IMR-90 (cell line): ENCODE measurements at regions not wholly inside any gene's neighbourhood (a gene's known extent, or its start where the extent isn't known, plus 50 kb on each side); places are given as distances from the start of the nearest gene placed in this dataset.

ENCODE experiments used
- ATAC-seq: fragments of 200-7000 bp; cut with Tn5 transposase; 2 replicates; pipeline ENCODE4 v1.9.1; 2020; ENCODE audit warnings: low read depth, mild to moderate bottlenecking, moderate library complexity
- BruUV-seq: library from RNA; stranded (reverse); fragments of 400-500 nt; replicated peaks from 2 replicates; lab custom pipeline; 2021; lab: Mats Ljungman, UMichigan
- CTCF ChIA-PET: fragments of 300-600 bp; formaldehyde crosslinking; extraction: SDS; loops from one replicate; lab custom pipeline; 2021; ENCODE audit warnings: antibody characterized with exemption; lab: Yijun Ruan, JAX
- POLR2A ChIA-PET: fragments of 300-600 bp; sonication (Branson Sonifier 250); formaldehyde crosslinking; loops from one replicate; lab custom pipeline; 2022; ENCODE audit warnings: antibody characterized with exemption; ENCODE audit not compliant: unreplicated experiment; lab: Charles Lee
- DNase-seq: peaks from one replicate; pipeline ENCODE4 v3.0.0; 2013
- H2AFZ ChIP-seq: replicated peaks from 2 replicates; pipeline ENCODE3; 2013; ENCODE audit warnings: low read length, mild to moderate bottlenecking; ENCODE audit not compliant: poor library complexity
- H2AK5ac ChIP-seq: 2 replicates; pipeline ENCODE4 v1.6.1; 2013; ENCODE audit warnings: low read depth, low read length, inconsistent platforms
- H2AK9ac ChIP-seq: replicated peaks from 2 replicates; pipeline ENCODE3; 2013; ENCODE audit warnings: mild to moderate bottlenecking, low read depth, low read length, moderate library complexity; ENCODE audit not compliant: poor library complexity
- H2BK120ac ChIP-seq: 2 replicates; pipeline ENCODE4 v1.6.1; 2013; ENCODE audit warnings: low read depth, low read length, inconsistent platforms
- H2BK15ac ChIP-seq: 3 replicates; pipeline ENCODE4 v1.6.1; 2013; ENCODE audit warnings: low read depth, low read length, inconsistent platforms
- H2BK20ac ChIP-seq: 2 replicates; pipeline ENCODE4 v1.6.1; 2013; ENCODE audit warnings: low read depth, mild to moderate bottlenecking, inconsistent platforms, low read length, moderate library complexity
- H2BK5ac ChIP-seq: 2 replicates; pipeline ENCODE4 v1.6.1; 2013; ENCODE audit warnings: mild to moderate bottlenecking, low read depth, low read length, inconsistent platforms; ENCODE audit not compliant: poor library complexity, severe bottlenecking
- H3K14ac ChIP-seq: replicated peaks from 2 replicates; pipeline ENCODE4 v1.6.1; 2013; ENCODE audit warnings: low read depth, low read length, inconsistent platforms
- H3K18ac ChIP-seq: 2 replicates; pipeline ENCODE4 v1.6.1; 2013; ENCODE audit warnings: low read depth, low read length, control low read depth
- H3K23ac ChIP-seq: 2 replicates; pipeline ENCODE4 v1.6.1; 2013; ENCODE audit warnings: low read depth, low read length, inconsistent platforms
- H3K27ac ChIP-seq: 2 replicates; pipeline ENCODE4 v1.5.1; 2013; ENCODE audit warnings: mild to moderate bottlenecking, control low read depth, low read length; ENCODE audit not compliant: insufficient read depth
- H3K27me3 ChIP-seq: 2 replicates; pipeline ENCODE4 v1.6.1; 2013; ENCODE audit warnings: low read length; ENCODE audit not compliant: control insufficient read depth, insufficient read depth
- H3K36me3 ChIP-seq: 2 replicates; pipeline ENCODE4 v1.6.1; 2013; ENCODE audit warnings: low read length, mixed read lengths; ENCODE audit not compliant: control insufficient read depth, insufficient read depth
- H3K4ac ChIP-seq: 2 replicates; pipeline ENCODE4 v1.6.1; 2013; ENCODE audit warnings: low read depth, low read length, inconsistent platforms
- H3K4me1 ChIP-seq: 2 replicates; pipeline ENCODE4 v1.6.1; 2013; ENCODE audit warnings: low read length, mixed read lengths; ENCODE audit not compliant: control insufficient read depth, insufficient read depth
- H3K4me2 ChIP-seq: 2 replicates; pipeline ENCODE4 v1.6.1; 2013; ENCODE audit warnings: low read depth, mild to moderate bottlenecking, control low read depth, low read length, moderate library complexity
- H3K4me3 ChIP-seq: 2 replicates; pipeline ENCODE4 v1.5.1; 2013; ENCODE audit warnings: low read depth, mild to moderate bottlenecking, control low read depth, low read length, moderate library complexity; ENCODE audit not compliant: insufficient read depth
- H3K56ac ChIP-seq: 2 replicates; pipeline ENCODE4 v1.6.1; 2013; ENCODE audit warnings: low read length, inconsistent platforms; ENCODE audit not compliant: insufficient read depth; ENCODE audit errors: extremely low read depth
- H3K79me1 ChIP-seq, 2 experiments: 2 replicates each; pipeline ENCODE4 v1.6.1; 2013; ENCODE audit warnings: low read length in 2 of 2, inconsistent platforms in 1 of 2, low read depth in 1 of 2
- H3K9ac ChIP-seq: 2 replicates; pipeline ENCODE4 v1.6.1; 2013; ENCODE audit warnings: low read depth, low read length, control low read depth
- H3K9me1 ChIP-seq: 2 replicates; pipeline ENCODE4 v1.6.1; 2013; ENCODE audit warnings: low read length, inconsistent platforms; ENCODE audit not compliant: insufficient read depth
- H3K9me3 ChIP-seq: 2 replicates; pipeline ENCODE4 v1.6.1; 2013; ENCODE audit warnings: low read length; ENCODE audit not compliant: control insufficient read depth, insufficient read depth
- H4K20me1 ChIP-seq: 2 replicates; pipeline ENCODE4 v1.6.1; 2013; ENCODE audit warnings: low read length, inconsistent platforms; ENCODE audit not compliant: insufficient read depth
- H4K5ac ChIP-seq: 2 replicates; pipeline ENCODE4 v1.6.1; 2013; ENCODE audit warnings: mild to moderate bottlenecking, low read depth, low read length, control low read depth
- H4K8ac ChIP-seq, 2 experiments: 2 replicates each; pipeline ENCODE4 v1.6.1; 2013; ENCODE audit warnings: low read depth in 2 of 2, low read length in 2 of 2, control low read depth in 1 of 2, inconsistent platforms in 1 of 2
- H4K91ac ChIP-seq: 2 replicates; pipeline ENCODE4 v1.6.1; 2013; ENCODE audit warnings: low read depth, low read length, inconsistent platforms; ENCODE audit not compliant: insufficient read depth
- BHLHE40 ChIP-seq: fragments of 150-350 bp; IDR thresholded peaks from 2 replicates; pipeline ENCODE4 v1.6.1; 2016; ENCODE audit warnings: mild to moderate bottlenecking, low read depth, low read length
- CEBPB ChIP-seq: IDR thresholded peaks from 2 replicates; pipeline ENCODE4 v1.6.1; 2012; ENCODE audit warnings: low read depth, low read length, improper control_type of control experiment
- dilution Hi-C: fragments of 300-500 bp; cut with HindIII; formaldehyde crosslinking; loops from one replicate; pipeline ENCODE4 v1.14.3; 2018; ENCODE audit warnings: low sequenced_read_pairs; ENCODE audit not compliant: unreplicated experiment
- in situ Hi-C: fragments of 300-500 bp; cut with MboI; formaldehyde crosslinking; loops from 3 replicates; pipeline ENCODE4 v1.14.3; 2019; ENCODE audit warnings: low sequenced_read_pairs, inconsistent platforms, mixed read lengths
- intact Hi-C: fragments of 100-400 bp; cut with micrococcal nuclease; formaldehyde crosslinking; loops from 2 replicates; pipeline ENCODE4 v1.10.0; 2022
- TF ChIP-seq, protein P1 (sequence below): fragments of 150-350 bp; IDR thresholded peaks from 2 replicates; pipeline ENCODE4 v1.6.1; 2016; ENCODE audit warnings: low read depth, mild to moderate bottlenecking, low read length, moderate library complexity, borderline replicate concordance

DNA sequence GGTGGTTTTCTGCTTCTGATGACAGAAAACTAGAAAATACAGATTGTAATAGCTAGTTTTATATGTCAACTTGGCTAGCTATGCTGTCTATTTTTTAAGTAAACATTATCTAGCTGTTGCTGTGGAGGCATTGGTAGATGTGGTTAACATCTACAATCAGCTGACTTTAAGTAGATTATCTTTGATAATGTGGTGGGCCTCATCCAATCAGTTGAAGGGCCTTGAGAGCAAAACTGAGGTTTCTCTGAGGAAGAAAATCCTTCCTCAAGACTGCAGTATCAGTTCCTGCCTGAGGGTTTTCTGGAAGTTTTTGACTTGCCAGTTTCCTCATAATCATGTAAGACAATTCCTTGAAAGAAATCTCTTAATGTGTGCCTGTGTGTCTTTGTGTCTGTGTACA is 75.9 kb upstream of the SPHKAP start:
- no peak overlapping the region for H2AFZ ChIP-seq
- no peak overlapping the region for H3K27ac ChIP-seq
- in situ Hi-C loops (no loop called here), dilution Hi-C loops (no loop called here), intact Hi-C loops (no loop called here)
- no TSS peak for BruUV-seq
- ChIA-PET POLR2A (no interaction called here), CTCF (no interaction called here)
- H2BK20ac ChIP-seq = no peak overlapping the region
- H3K36me3 ChIP-seq = no peaks in the 10 kb centered on the region
- H3K56ac ChIP-seq = no peak overlapping the region
- no peak overlapping the region for H4K5ac ChIP-seq
- no peak overlapping the region for H3K4me2 ChIP-seq
- H4K91ac ChIP-seq = no peak overlapping the region
- ATAC-seq = no peak
- H2AK9ac ChIP-seq = no peak overlapping the region
- no peak for TF ChIP-seq BHLHE40
- TF ChIP-seq CEBPB = no peak
- TF ChIP-seq, protein P1, sequence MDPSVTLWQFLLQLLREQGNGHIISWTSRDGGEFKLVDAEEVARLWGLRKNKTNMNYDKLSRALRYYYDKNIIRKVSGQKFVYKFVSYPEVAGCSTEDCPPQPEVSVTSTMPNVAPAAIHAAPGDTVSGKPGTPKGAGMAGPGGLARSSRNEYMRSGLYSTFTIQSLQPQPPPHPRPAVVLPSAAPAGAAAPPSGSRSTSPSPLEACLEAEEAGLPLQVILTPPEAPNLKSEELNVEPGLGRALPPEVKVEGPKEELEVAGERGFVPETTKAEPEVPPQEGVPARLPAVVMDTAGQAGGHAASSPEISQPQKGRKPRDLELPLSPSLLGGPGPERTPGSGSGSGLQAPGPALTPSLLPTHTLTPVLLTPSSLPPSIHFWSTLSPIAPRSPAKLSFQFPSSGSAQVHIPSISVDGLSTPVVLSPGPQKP = no peak
- H4K20me1 ChIP-seq = no peaks in the 10 kb centered on the region
- no peak overlapping the region for H3K23ac ChIP-seq
- DNase-seq = no peak
- H2BK15ac ChIP-seq = no peak overlapping the region
- H2AK5ac ChIP-seq = no peak overlapping the region
- H3K27me3 ChIP-seq = no peaks in the 10 kb centered on the region
- no peaks in the 10 kb centered on the region for H3K4me1 ChIP-seq
- no peaks in the 10 kb centered on the region for H3K79me1 ChIP-seq
- H3K9ac ChIP-seq = no peak overlapping the region
- no peak overlapping the region for H3K4me3 ChIP-seq
- no peak overlapping the region for H2BK5ac ChIP-seq
- H3K4ac ChIP-seq = no peak overlapping the region
- no peak overlapping the region for H4K8ac ChIP-seq
- H2BK120ac ChIP-seq = no peak overlapping the region
- no peak overlapping the region for H3K18ac ChIP-seq
- no peaks in the 10 kb centered on the region for H3K9me1 ChIP-seq
- H3K14ac ChIP-seq = no peak overlapping the region
- peaks cover 14% of the 10 kb centered on the region for H3K9me3 ChIP-seq
